Stimulated activated CD4-positive, alpha-beta T cell treated with anti-CD3 and anti-CD28 coated beads, Interleukin-15, amount 100 ng/mL, for 1 hour (primary cell): ENCODE measurements at regions not wholly inside any gene's neighbourhood (a gene's known extent, or its start where the extent isn't known, plus 50 kb on each side); places are given as distances from the start of the nearest gene placed in this dataset.
A peak's percentile ranks its signal among the peaks of the same experiment; 100 is the strongest.
"Not testable (repeated sequence)": the region's sequence is repeated elsewhere in the genome, so short reads cannot be mapped to it uniquely, and the experiment has no call there.

ENCODE experiments used
- DNase-seq, 2 donors: peaks; one replicate each; pipeline ENCODE4 v3.0.0-alpha.2; 2020; ENCODE audit warnings: low read depth in 1 of 2, low spot score in 1 of 2

GRCh38 chr1:761791-762190 is 75.3 kb upstream of the OR4F16 start:
- DNase-seq = not testable (repeated sequence)

GRCh38 chr1:771449-771848 is 85.0 kb upstream of the OR4F16 start:
- DNase-seq = not testable (repeated sequence)

GRCh38 chr1:777480-778180 is 91.2 kb upstream of the OR4F16 start:
- not testable (repeated sequence) for DNase-seq

- DNase-seq = peak; percentile 96 to 98
Observed at GRCh38 chr1:778451-779278, 92.2 kb upstream of the OR4F16 start.

GRCh38 chr1:779621-780020 is 93.2 kb upstream of the OR4F16 start:
- not testable (repeated sequence) for DNase-seq

- DNase-seq = no peak
Observed at GRCh38 chr1:788835-789234, 102.4 kb upstream of the OR4F16 start.

- not testable (repeated sequence) for DNase-seq
Observed at GRCh38 chr1:789606-790005, 103.2 kb upstream of the OR4F16 start.

- DNase-seq = not testable (repeated sequence)
Observed at GRCh38 chr1:790388-790930, 104.0 kb upstream of the OR4F16 start.

- not testable (repeated sequence) for DNase-seq
Observed at GRCh38 chr1:794310-794709, 107.9 kb upstream of the OR4F16 start.

GRCh38 chr1:794918-795584 is 108.6 kb upstream of the OR4F16 start:
- not testable (repeated sequence) for DNase-seq

- DNase-seq = not testable (repeated sequence)
Observed at GRCh38 chr1:797649-798048, 111.2 kb upstream of the OR4F16 start.

GRCh38 chr1:800397-800796 is 113.9 kb upstream of the OR4F16 start:
- not testable (repeated sequence) for DNase-seq

GRCh38 chr1:804378-805115 is 118.1 kb upstream of the OR4F16 start:
- not testable (repeated sequence) for DNase-seq

GRCh38 chr1:805310-805709 is 118.4 kb upstream of the SAMD11 start:
- DNase-seq = not testable (repeated sequence)

GRCh38 chr1:807066-807465 is 116.7 kb upstream of the SAMD11 start:
- not testable (repeated sequence) for DNase-seq

- DNase-seq = not testable (repeated sequence)
Observed at GRCh38 chr1:807699-808390, 115.9 kb upstream of the SAMD11 start.

- not testable (repeated sequence) for DNase-seq
Observed at GRCh38 chr1:810949-811348, 112.8 kb upstream of the SAMD11 start.

GRCh38 chr1:812535-813127 is 111.1 kb upstream of the SAMD11 start:
- DNase-seq = not testable (repeated sequence)

- not testable (repeated sequence) for DNase-seq
Observed at GRCh38 chr1:814543-814942, 109.2 kb upstream of the SAMD11 start.
